Astrocyte of the hippocampus (primary cell): ENCODE measurements at regions not wholly inside any gene's neighbourhood (a gene's known extent, or its start where the extent isn't known, plus 50 kb on each side); places are given as distances from the start of the nearest gene placed in this dataset.
A peak's percentile ranks its signal among the peaks of the same experiment; 100 is the strongest.

Experiments used
- DNase-seq: peaks from one replicate; pipeline ENCODE4 v3.0.0; 2011; ENCODE audit warnings: low read depth, low spot score

GRCh38 chr10:42932735-42933447 lies 144.0 kb upstream of the RET start:
- no peak for DNase-seq

GRCh38 chr10:42933448-42934340 lies 143.2 kb upstream of the RET start:
- DNase-seq = peak; percentile 16

GRCh38 chr10:42934351-42934811 lies 142.5 kb upstream of the RET start:
- DNase-seq = no peak

GRCh38 chr10:42934842-42935241 lies 142.0 kb upstream of the RET start:
- DNase-seq = no peak

- DNase-seq = no peak
Observed at GRCh38 chr10:42935466-42935865, 141.4 kb upstream of the RET start.

GRCh38 chr10:42936580-42936979 lies 140.3 kb upstream of the RET start:
- DNase-seq = no peak

- DNase-seq = no peak
Observed at GRCh38 chr10:42937048-42937447, 139.8 kb upstream of the RET start.

- no peak for DNase-seq
Observed at GRCh38 chr10:42937649-42938180, 139.2 kb upstream of the RET start.

- no peak for DNase-seq
Observed at GRCh38 chr10:42938351-42938750, 138.5 kb upstream of the RET start.

- DNase-seq = no peak
Observed at GRCh38 chr10:42939237-42939636, 137.6 kb upstream of the RET start.

- DNase-seq = no peak
Observed at GRCh38 chr10:42939685-42940366, 137.0 kb upstream of the RET start.

- no peak for DNase-seq
Observed at GRCh38 chr10:42940487-42941294, 136.2 kb upstream of the RET start.

- no peak for DNase-seq
Observed at GRCh38 chr10:42941295-42941644, 135.6 kb upstream of the RET start.

GRCh38 chr10:42941790-42942189 lies 135.1 kb upstream of the RET start:
- DNase-seq = no peak

GRCh38 chr10:42942279-42942950 lies 134.5 kb upstream of the RET start:
- no peak for DNase-seq

GRCh38 chr10:42943025-42943818 lies 133.6 kb upstream of the RET start:
- DNase-seq = no peak

GRCh38 chr10:42948040-42948439 lies 128.8 kb upstream of the RET start:
- DNase-seq = no peak

- DNase-seq = no peak
Observed at GRCh38 chr10:42949287-42949686, 127.6 kb upstream of the RET start.

- DNase-seq = no peak
Observed at GRCh38 chr10:42950606-42951485, 126.0 kb upstream of the RET start.
